Left renal pelvis (tissue), 4 donors: ENCODE measurements at regions not wholly inside any gene's neighbourhood (a gene's known extent, or its start where the extent isn't known, plus 50 kb on each side); places are given as distances from the start of the nearest gene placed in this dataset.
"Not testable (repeated sequence)": the region's sequence is repeated elsewhere in the genome, so short reads cannot be mapped to it uniquely, and the experiment has no call there.

ENCODE experiments used
- DNase-seq, 4 donors: peaks; one replicate each; pipeline ENCODE4 v3.0.0-alpha.2; 2013; ENCODE audit warnings: low read depth in 4 of 4, low spot score in 3 of 4

- no peak for DNase-seq
These were observed 235.2 kb upstream of the LINC00305 start for GRCh38 chr18:64384101-64384500.

DNA sequence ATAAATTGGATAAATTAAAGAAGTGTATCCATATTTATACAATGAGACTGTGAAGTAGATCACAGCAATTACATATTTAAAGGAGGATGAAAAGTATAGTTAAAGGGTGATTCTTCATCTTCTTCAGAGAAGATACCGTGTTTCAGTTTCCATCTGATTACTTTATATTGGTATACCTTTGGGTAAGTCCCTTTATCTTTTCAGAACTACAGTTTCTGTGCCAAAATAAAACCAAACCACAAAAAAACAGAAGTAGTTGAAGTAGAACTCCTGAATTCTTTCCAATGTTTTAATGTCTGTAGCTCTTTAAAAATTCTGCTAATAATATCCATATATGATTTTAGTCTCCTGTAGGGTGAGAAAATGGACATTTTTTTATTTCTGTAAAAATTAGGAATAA lies 231.2 kb upstream of the LINC00305 start:
- no peak for DNase-seq

DNA sequence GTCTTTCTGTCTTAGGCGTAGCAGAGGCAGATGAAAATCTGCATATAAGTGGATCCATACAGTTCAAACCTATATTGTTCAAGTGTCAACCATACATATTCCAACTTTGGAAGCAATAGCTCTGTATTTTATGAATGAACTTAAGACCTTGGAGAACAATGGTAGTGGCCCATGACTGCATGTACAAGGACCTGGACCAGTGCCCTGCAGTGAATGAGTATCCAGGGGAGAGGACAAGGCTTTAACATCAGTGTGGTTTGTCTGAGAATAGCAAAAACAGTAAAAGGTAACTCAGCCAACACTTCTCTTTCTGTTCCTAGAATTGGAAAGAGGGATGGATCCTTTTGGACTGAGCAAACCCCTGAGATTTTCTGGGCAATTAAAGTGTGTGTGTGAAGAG lies 230.8 kb upstream of the LINC00305 start:
- no peak for DNase-seq

DNA sequence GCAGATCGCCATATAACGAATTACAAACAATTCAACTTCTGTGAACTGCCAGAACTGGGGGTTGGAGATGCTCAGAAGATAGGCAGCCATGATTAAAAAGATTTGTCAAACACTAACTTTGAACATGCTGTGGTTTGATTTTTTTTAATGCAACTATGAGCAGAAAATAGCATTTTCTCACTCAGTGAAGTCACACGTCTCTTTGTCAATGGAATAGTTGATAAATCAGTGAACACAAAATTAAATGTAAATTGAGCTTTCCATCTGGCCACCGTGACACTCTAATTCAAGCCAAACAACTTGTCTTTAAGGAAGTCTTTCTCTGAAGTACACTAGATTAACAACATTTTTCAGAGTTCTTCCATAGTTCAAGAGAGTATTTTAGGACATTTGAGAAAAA lies 228.6 kb upstream of the LINC00305 start:
- no peak for DNase-seq

DNA sequence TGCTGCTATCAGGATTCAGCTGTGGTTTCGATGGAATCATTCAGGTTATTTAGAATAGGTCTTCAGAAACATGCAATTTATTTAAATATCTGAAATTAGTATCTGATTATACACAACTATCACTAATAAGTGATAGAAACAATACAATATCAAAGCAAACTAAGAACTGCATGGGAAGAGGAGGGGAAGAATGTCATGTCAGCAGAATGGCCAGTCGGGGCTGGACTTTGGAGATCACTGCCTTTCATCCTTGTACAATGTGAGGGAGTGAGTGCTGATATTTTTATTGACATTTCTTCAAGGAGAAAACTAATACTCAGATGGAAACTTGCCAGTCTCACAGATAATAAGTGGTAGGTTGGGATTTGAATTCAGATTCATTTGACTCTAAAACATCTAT lies 224.0 kb upstream of the LINC00305 start:
- no peak for DNase-seq

GRCh38 chr18:64369830-64370440 lies 221.0 kb upstream of the LINC00305 start:
- DNase-seq, result not testable (repeated sequence)

DNA sequence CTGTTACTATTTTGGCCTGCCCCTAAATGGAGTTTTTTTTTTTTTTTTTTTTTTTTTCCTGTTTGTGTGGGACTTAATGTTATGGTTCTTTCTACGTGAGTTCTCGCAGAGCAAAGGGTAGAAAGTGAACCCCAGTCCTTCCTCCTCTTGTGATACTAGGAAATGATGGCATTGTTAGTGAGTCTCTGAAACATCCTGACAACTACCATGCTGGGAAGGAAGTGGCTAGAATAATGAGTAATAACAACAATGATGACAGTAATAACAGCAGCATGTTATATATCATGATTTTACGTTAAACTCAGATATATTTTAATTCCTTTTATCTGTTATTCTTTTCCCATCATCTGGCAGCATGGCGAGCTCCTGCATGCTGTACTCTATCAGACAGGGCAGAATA lies 216.2 kb upstream of the LINC00305 start:
- no peak for DNase-seq

DNA sequence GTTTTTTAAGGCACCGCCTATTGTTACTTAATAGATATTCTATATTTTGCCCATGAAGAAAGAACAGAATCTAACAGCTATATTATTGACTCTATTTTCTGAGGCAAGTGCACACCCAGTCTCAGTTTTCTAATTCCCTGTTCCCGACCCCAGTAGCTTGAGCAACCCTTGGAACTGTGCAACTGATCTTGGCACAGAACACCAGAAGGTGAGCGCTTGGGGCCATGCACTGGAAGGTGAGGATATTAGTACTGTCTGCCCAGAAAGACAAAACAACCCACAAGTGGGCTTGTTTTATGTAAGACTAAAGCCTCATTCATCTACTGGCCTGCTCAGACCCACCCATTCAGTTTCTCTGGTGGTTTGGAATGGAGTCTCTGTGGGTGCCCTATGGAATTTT lies 188.8 kb upstream of the LINC00305 start:
- DNase-seq, result no peak

DNA sequence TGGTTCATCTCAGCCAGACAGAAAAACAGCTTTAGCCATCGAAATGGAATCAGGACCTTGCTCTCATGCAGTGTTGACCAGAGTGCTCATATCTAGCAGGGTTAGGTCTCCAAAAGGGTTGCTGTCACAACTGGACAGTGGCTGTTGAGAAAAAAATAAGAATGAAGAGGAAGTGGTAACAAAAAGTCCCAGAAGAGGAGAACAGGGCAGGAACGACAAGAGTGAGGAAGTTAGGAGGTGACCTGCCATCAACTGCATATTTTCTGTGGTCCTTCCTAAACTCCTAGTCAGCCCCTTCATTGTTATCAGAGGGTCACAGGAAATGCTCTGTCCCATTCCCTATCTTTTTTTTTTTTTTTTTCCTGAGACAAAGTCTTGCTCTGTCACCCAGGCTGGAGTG lies 188.1 kb upstream of the LINC00305 start:
- no peak for DNase-seq

GRCh38 chr18:64334748-64335147 lies 185.9 kb upstream of the LINC00305 start:
- no peak for DNase-seq

- no peak for DNase-seq
These were observed 184.7 kb upstream of the LINC00305 start for GRCh38 chr18:64333584-64333983.

DNA sequence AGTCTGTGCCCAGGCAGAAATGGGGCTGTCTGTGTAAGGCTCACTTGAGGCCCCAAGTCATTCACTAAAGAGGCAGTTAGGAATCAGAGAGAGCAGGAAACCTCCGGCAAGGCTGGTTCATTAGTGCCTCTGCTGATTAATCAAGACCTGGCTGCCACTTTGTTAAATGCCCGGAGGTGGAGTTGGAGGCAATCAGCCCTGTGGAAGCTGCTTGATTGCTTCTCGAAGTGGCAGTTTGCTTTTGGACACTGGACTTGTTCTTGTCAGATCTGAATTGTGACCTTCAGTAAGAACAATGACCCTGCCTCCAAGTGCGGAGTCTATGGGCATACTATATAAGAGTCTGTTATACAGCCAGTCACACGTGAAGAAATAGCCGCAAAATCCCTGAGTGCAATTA lies 183.9 kb upstream of the LINC00305 start:
- no peak for DNase-seq

DNA sequence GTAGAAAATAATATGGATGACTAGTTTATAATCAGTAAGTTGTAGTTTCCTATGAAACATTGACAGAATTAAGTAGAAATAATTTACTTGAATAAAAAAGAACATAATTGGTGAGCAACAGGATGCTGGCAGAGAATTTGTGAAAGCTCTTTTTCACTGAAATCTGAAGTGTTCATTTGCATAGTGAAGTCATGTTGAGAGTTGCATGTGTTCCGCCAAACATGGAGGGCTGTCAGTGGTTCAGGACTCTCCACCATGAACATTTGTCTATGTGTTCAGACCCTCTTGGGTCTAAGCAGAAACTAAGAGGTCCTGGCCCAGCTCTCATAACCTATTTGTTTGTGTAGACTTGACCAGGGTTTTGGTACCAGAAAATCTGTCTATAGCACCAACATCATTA lies 182.5 kb upstream of the LINC00305 start:
- DNase-seq, result no peak

GRCh38 chr18:64330931-64331330 lies 182.0 kb upstream of the LINC00305 start:
- DNase-seq, result no peak

- no peak for DNase-seq
These were observed 181.3 kb upstream of the LINC00305 start for GRCh38 chr18:64330161-64330560.

GRCh38 chr18:64322189-64322588 lies 173.3 kb upstream of the LINC00305 start:
- no peak for DNase-seq

- DNase-seq, result no peak
These were observed 169.7 kb upstream of the LINC00305 start for GRCh38 chr18:64318547-64318946.

- DNase-seq, result no peak
These were observed 163.0 kb upstream of the LINC00305 start for GRCh38 chr18:64311859-64312258.

GRCh38 chr18:64295839-64296238 lies 147.0 kb upstream of the LINC00305 start:
- DNase-seq, result no peak

DNA sequence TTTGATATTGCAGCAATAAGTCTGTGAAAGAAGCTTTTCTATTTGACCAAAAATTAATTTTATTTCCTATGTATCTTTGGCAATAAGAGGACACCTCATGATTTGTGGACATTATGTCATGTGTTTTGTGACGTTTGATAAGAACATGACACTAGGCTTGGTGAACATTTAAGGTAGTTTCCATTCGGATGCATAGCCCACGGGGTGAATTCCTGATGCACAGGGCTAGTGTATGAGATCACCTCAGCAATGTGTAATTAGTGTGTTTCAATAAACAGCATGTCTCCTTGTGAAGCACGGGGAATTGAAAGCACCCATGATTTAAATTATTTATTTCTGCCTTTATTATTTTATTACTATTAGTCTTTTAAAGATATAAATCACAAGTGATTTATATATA lies 146.1 kb upstream of the LINC00305 start:
- no peak for DNase-seq

DNA sequence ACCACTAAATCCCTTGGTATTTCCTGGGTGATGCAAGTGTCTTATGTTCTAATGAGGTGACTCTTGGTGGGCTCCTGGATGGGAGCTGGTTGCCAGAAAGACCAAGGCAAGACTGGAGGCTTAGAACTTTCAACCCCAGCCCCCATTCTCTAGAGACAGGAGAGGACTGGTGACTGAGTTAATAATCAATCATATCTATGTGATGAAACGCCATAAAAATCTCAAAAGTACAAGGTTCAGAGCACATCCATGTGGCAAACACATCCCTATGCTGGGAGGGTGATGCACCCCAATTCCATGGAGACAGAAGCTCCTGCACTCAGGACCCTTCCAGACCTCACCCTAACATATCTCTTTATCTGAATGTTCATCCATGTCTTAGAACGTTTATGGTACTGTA lies 139.5 kb upstream of the LINC00305 start:
- DNase-seq, result no peak

DNA sequence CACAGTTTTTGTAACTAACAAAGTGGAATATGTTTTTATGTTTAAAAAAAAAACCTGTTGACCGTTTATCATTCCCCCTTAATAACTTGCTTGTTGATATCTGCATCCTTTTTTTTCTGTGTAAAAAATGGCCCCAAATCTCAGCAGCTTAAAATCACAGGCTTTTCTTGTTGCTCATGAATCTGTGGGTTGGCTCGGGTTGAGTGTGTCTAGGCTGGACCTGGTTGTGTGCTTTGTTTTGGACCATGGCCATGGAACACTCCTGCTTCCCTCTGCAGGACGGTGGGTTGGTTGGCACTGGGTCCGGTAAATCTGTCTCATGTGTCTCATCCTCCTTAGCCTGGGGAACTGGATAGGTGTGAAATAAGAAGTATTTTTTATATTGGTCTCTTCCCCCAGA lies 139.0 kb upstream of the LINC00305 start:
- no peak for DNase-seq

DNA sequence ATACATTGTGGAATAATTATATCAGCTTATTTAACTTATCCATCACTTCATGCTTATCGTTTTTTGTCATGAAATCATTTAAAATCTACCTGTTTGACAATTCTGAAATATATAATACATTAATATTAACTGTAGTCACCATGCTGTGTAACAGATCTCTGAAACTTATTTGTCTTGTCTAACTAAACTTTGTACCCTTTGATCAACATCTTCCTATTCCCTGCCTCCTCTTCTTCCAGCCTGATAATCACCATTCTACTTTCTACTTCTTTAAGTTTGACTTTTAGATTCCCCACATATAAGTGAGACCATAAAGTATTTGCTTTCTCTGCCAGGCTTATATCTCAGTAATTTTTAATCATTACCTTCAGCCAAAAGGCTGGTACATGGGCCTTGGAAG lies 134.2 kb upstream of the LINC00305 start:
- no peak for DNase-seq
